ENCODE measurements at regions not wholly inside any gene's neighbourhood (a gene's known extent, or its start where the extent isn't known, plus 50 kb on each side); places are given as distances from the start of the nearest gene placed in this dataset.

GRCh38 chr12:93151079-93151762, 222.1 kb upstream of the EEA1 start:
- no peak overlapping the region for H3K14ac ChIP-seq (ENCODE audit: insufficient read length)
- H2BK12ac ChIP-seq (ENCODE audit: low read depth, low read length) = no peak overlapping the region
- no peak overlapping the region for H2BK15ac ChIP-seq (ENCODE audit: low read length)
- H4K20me1 ChIP-seq (replicated peaks in 1 of 2; ENCODE audit: control insufficient read depth in 1 of 2, insufficient read depth in 2 of 2, low read length in 2 of 2) = no peaks in the 10 kb centered on the region
- no peak overlapping the region for H3K18ac ChIP-seq (ENCODE audit: extremely low read depth, low read length)
- no peaks in the 10 kb centered on the region for H3K79me1 ChIP-seq (ENCODE audit: low read depth, low read length)
- no peak overlapping the region for H3K4ac ChIP-seq (replicated peaks; ENCODE audit: insufficient read length, low read depth, low read length)
- FAIRE-seq = no peak
- no peak overlapping the region for H3K9ac ChIP-seq (replicated peaks in 1 of 4; ENCODE audit: extremely low read depth in 1 of 4, low read depth in 3 of 4, low read length in 3 of 4)
- no peaks in the 10 kb centered on the region for H3K36me3 ChIP-seq (ENCODE audit: control insufficient read depth in 2 of 4, insufficient read depth in 4 of 4, low read length in 3 of 4)
- H2BK5ac ChIP-seq (ENCODE audit: low read depth, low read length) = no peak overlapping the region
- no peak overlapping the region for H4K8ac ChIP-seq (ENCODE audit: extremely low read depth, insufficient read depth, low read length)
- no peak overlapping the region for H2BK120ac ChIP-seq (replicated peaks; ENCODE audit: low read depth, low read length)
- H3K56ac ChIP-seq (replicated peaks; ENCODE audit: insufficient read length, low read depth, low read length) = no peak overlapping the region
- no peaks in the 10 kb centered on the region for H3K79me2 ChIP-seq (ENCODE audit: control insufficient read depth in 1 of 2, insufficient read depth in 2 of 2, low read length in 2 of 2)
- no peak overlapping the region for H3K23ac ChIP-seq (ENCODE audit: insufficient read length)
- POLR2A ChIA-PET (ENCODE audit: partially characterized antibody) = no interaction called here
- WGBS, 2 experiments (ENCODE audit: extremely low coverage in 1 of 2, insufficient coverage in 1 of 2, insufficient read length in 1 of 2, insufficient replicate concordance in 2 of 2, low coverage in 1 of 2, low lambda C conversion rate in 2 of 2, missing lambda C conversion rate in 1 of 2) = 87% methylated on average over 5 of the region's 5 CpGs; no CpG with 5 or more reads in 1 of the 2 experiments
- H2AFZ ChIP-seq (ENCODE audit: low read length) = no peak overlapping the region
- DNase-seq (ENCODE audit: low read depth in 1 of 2, low spot score in 2 of 2) = no peak
- no peak overlapping the region for H2AK5ac ChIP-seq (ENCODE audit: low read depth, low read length)
- H3K27me3 ChIP-seq (replicated peaks in 1 of 4; ENCODE audit: control insufficient read depth in 3 of 4, extremely low read depth in 1 of 4, insufficient read depth in 3 of 4, low read length in 3 of 4) = no peaks in the 10 kb centered on the region
- H3K4me3 ChIP-seq (ENCODE audit: extremely low read depth in 1 of 4, insufficient read depth in 2 of 4, low read depth in 3 of 4, low read length in 4 of 4) = no peak overlapping the region
- H3K9me3 ChIP-seq (ENCODE audit: insufficient read depth in 2 of 2, low read depth in 1 of 2, low read length in 1 of 2) = no peaks in the 10 kb centered on the region
- no peaks in the 10 kb centered on the region for H3K23me2 ChIP-seq (ENCODE audit: low read depth, low read length)
- H4K91ac ChIP-seq (replicated peaks; ENCODE audit: insufficient read length, low read length) = no peak overlapping the region
- no peak overlapping the region for H3K27ac ChIP-seq (ENCODE audit: low read depth, low read length)
- CTCF ChIA-PET (ENCODE audit: partially characterized antibody) = no interaction called here
- no peaks in the 10 kb centered on the region for H3K4me1 ChIP-seq (replicated peaks in 1 of 4; ENCODE audit: control insufficient read depth in 3 of 4, insufficient read depth in 4 of 4, low read length in 3 of 4)
- no peak overlapping the region for H2BK20ac ChIP-seq (ENCODE audit: low read length)
- H4K5ac ChIP-seq (ENCODE audit: insufficient read length, low read depth, low read length) = no peak overlapping the region
- no peak overlapping the region for H3K4me2 ChIP-seq (ENCODE audit: insufficient read depth in 1 of 2, low read depth in 2 of 2, low read length in 2 of 2)
- TF ChIP-seq BCL11A (IDR thresholded peaks at IDR 0.05; ENCODE audit: low read depth in 2 of 2, low read length in 2 of 2) (no peak), KDM5A (IDR thresholded peaks at IDR 0.05; ENCODE audit: low read length) (no peak), EGR1 (IDR thresholded peaks at IDR 0.05; ENCODE audit: borderline replicate concordance, low read depth, low read length) (no peak), EP300 (IDR thresholded peaks at IDR 0.05; ENCODE audit: borderline replicate concordance in 1 of 2, low read depth in 2 of 2, low read length in 2 of 2) (no peak), SRF (IDR thresholded peaks at IDR 0.05; ENCODE audit: low read depth, low read length) (no peak), RXRA (IDR thresholded peaks at IDR 0.05; ENCODE audit: insufficient read depth, low read depth, low read length) (no peak), NANOG (IDR thresholded peaks at IDR 0.05; ENCODE audit: insufficient read depth, low read depth, low read length, poor library complexity, severe bottlenecking) (no peak), SIRT6 (IDR thresholded peaks at IDR 0.05; ENCODE audit: low read length) (no peak), CREB1 (IDR thresholded peaks at IDR 0.05) (no peak), POU5F1 (IDR thresholded peaks at IDR 0.05; ENCODE audit: low read depth, low read length) (no peak), CEBPB (IDR thresholded peaks at IDR 0.05; ENCODE audit: low read depth, low read length) (no peak)
- TF ChIP-seq, protein P1, sequence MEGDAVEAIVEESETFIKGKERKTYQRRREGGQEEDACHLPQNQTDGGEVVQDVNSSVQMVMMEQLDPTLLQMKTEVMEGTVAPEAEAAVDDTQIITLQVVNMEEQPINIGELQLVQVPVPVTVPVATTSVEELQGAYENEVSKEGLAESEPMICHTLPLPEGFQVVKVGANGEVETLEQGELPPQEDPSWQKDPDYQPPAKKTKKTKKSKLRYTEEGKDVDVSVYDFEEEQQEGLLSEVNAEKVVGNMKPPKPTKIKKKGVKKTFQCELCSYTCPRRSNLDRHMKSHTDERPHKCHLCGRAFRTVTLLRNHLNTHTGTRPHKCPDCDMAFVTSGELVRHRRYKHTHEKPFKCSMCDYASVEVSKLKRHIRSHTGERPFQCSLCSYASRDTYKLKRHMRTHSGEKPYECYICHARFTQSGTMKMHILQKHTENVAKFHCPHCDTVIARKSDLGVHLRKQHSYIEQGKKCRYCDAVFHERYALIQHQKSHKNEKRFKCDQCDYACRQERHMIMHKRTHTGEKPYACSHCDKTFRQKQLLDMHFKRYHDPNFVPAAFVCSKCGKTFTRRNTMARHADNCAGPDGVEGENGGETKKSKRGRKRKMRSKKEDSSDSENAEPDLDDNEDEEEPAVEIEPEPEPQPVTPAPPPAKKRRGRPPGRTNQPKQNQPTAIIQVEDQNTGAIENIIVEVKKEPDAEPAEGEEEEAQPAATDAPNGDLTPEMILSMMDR (IDR thresholded peaks at IDR 0.05; ENCODE audit: control extremely low read depth in 1 of 3, insufficient read depth in 1 of 3, low read depth in 1 of 3, low read length in 3 of 3) = no peak

Data from H1 (cell line).